ENCODE measurements at regions not wholly inside any gene's neighbourhood (a gene's known extent, or its start where the extent isn't known, plus 50 kb on each side); places are given as distances from the start of the nearest gene placed in this dataset.
"Not testable (repeated sequence)": the region's sequence is repeated elsewhere in the genome, so short reads cannot be mapped to it uniquely, and the experiment has no call there.

DNA sequence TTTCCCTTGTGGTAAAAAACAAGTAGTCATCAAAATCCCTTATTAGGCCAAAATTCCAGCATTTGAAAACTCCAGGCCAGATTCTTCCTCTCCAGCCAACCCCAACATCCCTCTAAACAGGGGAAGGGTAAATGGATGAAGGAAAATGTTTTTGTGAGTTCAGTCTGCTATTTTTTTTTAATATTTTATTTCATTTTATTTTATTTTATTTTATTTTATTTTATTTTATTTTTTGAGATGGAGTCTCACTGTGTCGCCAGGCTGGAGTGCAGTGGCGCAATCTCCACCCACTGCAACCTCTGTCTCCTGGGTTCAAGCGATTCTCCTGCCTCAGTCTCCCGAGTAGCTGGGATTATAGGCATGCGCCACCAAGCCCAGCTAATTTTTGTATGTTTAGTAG lies 74.5 kb upstream of the CHST15 start:
- H3K4me3 Mint-ChIP-seq; DNase-seq (ENCODE audit: low spot score in 2 of 2): not testable (repeated sequence)
- H3K27me3 Mint-ChIP-seq = peaks cover 13% of the 10 kb centered on the region

DNA sequence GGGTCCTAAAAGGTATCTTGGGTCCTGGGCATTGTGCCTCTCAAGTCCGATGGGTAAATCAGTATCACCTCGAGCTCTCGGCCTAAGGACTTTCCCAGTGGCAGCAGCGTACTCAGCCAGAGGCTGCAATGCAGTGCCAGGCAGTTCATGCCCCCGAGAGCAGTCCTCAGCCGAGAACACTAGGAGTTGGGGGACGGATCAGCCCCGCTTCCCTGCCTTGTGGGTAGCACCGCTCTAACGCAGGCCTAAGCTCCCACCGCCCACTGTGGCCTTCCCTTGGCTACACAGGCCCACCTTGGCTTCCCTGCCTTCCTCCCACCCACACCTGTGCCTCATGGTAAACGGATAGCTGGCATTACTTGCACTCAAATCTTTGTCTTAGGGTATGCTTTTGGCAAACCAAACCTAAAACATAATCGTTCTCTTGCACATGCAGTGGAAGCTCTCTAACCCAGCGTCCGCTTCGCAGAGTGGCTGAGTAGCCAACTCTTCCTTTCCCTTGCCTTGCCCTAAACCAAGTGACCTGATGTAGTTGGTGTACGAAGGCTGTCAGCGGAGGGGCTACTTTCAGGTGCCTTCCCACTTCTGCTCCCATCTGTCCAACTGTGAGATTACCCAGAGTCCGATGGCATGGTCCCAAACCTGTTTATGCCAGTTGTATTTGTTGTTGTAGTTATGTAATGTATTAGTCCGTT lies 73.2 kb upstream of the CHST15 start:
- Mint-ChIP-seq H3K4me1 (no peaks in the 10 kb centered on the region), H3K27me3 (peaks cover 24% of the 10 kb centered on the region), H3K27ac (ENCODE audit: low read depth) (no peak overlapping the region), H3K36me3 (ENCODE audit: insufficient read depth) (no peaks in the 10 kb centered on the region), H3K4me3 (no peak overlapping the region), H3K9me3 (no peaks in the 10 kb centered on the region)
- DNase-seq (ENCODE audit: low spot score in 2 of 2) (no peak), ATAC-seq (replicated peaks; ENCODE audit: extremely low read depth, poor library complexity, severe bottlenecking) (no peak)

More for the DNA sequence above, 74.5 kb upstream of the CHST15 start:
- H3K27ac Mint-ChIP-seq (ENCODE audit: low read depth); H3K4me1 Mint-ChIP-seq; H3K9me3 Mint-ChIP-seq; ATAC-seq (replicated peaks; ENCODE audit: extremely low read depth, poor library complexity, severe bottlenecking); H3K36me3 Mint-ChIP-seq (ENCODE audit: insufficient read depth): not testable (repeated sequence)

GRCh38 chr10:124165827-124166226 lies 72.4 kb upstream of the CHST15 start:
- Mint-ChIP-seq H3K9me3 (no peaks in the 10 kb centered on the region), H3K4me3 (no peak overlapping the region), H3K36me3 (ENCODE audit: insufficient read depth) (no peaks in the 10 kb centered on the region), H3K27me3 (peaks cover 32% of the 10 kb centered on the region), H3K4me1 (no peaks in the 10 kb centered on the region), H3K27ac (ENCODE audit: low read depth) (no peak overlapping the region)
- DNase-seq (ENCODE audit: low spot score in 2 of 2) (no peak), ATAC-seq (replicated peaks; ENCODE audit: extremely low read depth, poor library complexity, severe bottlenecking) (no peak)

DNA sequence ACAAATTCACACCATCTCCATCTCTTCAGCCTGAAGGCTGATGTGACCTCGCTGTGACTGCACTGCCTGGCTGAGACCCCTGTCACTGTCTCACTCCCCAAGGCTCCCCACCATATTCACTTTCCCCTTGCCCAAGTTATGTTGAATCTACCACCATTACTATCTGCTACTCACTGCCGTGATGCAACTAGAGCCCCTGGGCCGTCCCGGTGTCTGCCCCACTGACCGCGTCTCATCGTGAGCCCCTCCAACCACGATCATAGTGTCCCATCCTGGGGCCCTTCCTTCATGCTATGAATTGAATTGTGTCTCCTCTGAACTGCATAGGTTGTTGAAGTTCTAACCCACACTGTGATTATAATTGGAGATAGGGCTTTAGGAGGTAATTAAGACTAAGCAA lies 71.9 kb upstream of the CHST15 start:
- Mint-ChIP-seq H3K4me3 (no peak overlapping the region), H3K4me1 (no peaks in the 10 kb centered on the region), H3K27me3 (peaks cover 37% of the 10 kb centered on the region), H3K9me3 (no peaks in the 10 kb centered on the region), H3K36me3 (ENCODE audit: insufficient read depth) (no peaks in the 10 kb centered on the region), H3K27ac (ENCODE audit: low read depth) (no peak overlapping the region)
- no peak for ATAC-seq (replicated peaks; ENCODE audit: extremely low read depth, poor library complexity, severe bottlenecking)
- no peak for DNase-seq (ENCODE audit: low spot score in 2 of 2)

- Mint-ChIP-seq H3K27ac (ENCODE audit: low read depth) (no peak overlapping the region), H3K9me3 (no peaks in the 10 kb centered on the region), H3K4me3 (no peak overlapping the region), H3K4me1 (no peaks in the 10 kb centered on the region), H3K36me3 (ENCODE audit: insufficient read depth) (no peaks in the 10 kb centered on the region), H3K27me3 (peaks cover 45% of the 10 kb centered on the region)
- no peak for DNase-seq (ENCODE audit: low spot score in 2 of 2)
- no peak for ATAC-seq (replicated peaks; ENCODE audit: extremely low read depth, poor library complexity, severe bottlenecking)
Observed at GRCh38 chr10:124164264-124164663, 70.9 kb upstream of the CHST15 start.

GRCh38 chr10:124162774-124163354 lies 69.5 kb upstream of the CHST15 start:
- Mint-ChIP-seq H3K27me3 (peaks cover 45% of the 10 kb centered on the region), H3K4me1 (no peaks in the 10 kb centered on the region), H3K4me3 (no peak overlapping the region), H3K27ac (ENCODE audit: low read depth) (no peak overlapping the region), H3K9me3 (no peaks in the 10 kb centered on the region), H3K36me3 (ENCODE audit: insufficient read depth) (no peaks in the 10 kb centered on the region)
- ATAC-seq (replicated peaks; ENCODE audit: extremely low read depth, poor library complexity, severe bottlenecking) (no peak), DNase-seq (ENCODE audit: low spot score in 2 of 2) (no peak)

GRCh38 chr10:124162136-124162535 lies 68.7 kb upstream of the CHST15 start:
- Mint-ChIP-seq H3K27me3 (peaks cover 45% of the 10 kb centered on the region), H3K4me3 (no peak overlapping the region), H3K4me1 (no peaks in the 10 kb centered on the region), H3K27ac (ENCODE audit: low read depth) (no peak overlapping the region), H3K36me3 (ENCODE audit: insufficient read depth) (no peaks in the 10 kb centered on the region), H3K9me3 (no peaks in the 10 kb centered on the region)
- ATAC-seq (replicated peaks; ENCODE audit: extremely low read depth, poor library complexity, severe bottlenecking) = no peak
- no peak for DNase-seq (ENCODE audit: low spot score in 2 of 2)

GRCh38 chr10:124161601-124162000 lies 68.2 kb upstream of the CHST15 start:
- Mint-ChIP-seq H3K27me3 (peaks cover 45% of the 10 kb centered on the region), H3K9me3 (no peaks in the 10 kb centered on the region), H3K27ac (ENCODE audit: low read depth) (no peak overlapping the region), H3K4me1 (no peaks in the 10 kb centered on the region), H3K4me3 (no peak overlapping the region), H3K36me3 (ENCODE audit: insufficient read depth) (no peaks in the 10 kb centered on the region)
- no peak for ATAC-seq (replicated peaks; ENCODE audit: extremely low read depth, poor library complexity, severe bottlenecking)
- no peak for DNase-seq (ENCODE audit: low spot score in 2 of 2)

GRCh38 chr10:124160943-124161582 lies 67.7 kb upstream of the CHST15 start:
- ATAC-seq (replicated peaks; ENCODE audit: extremely low read depth, poor library complexity, severe bottlenecking) (no peak), DNase-seq (ENCODE audit: low spot score in 2 of 2) (no peak)
- H3K9me3 Mint-ChIP-seq = no peaks in the 10 kb centered on the region
- H3K4me3 Mint-ChIP-seq = no peak overlapping the region
- H3K27ac Mint-ChIP-seq (ENCODE audit: low read depth) = no peak overlapping the region
- H3K27me3 Mint-ChIP-seq = peaks cover 45% of the 10 kb centered on the region
- no peaks in the 10 kb centered on the region for H3K4me1 Mint-ChIP-seq
- H3K36me3 Mint-ChIP-seq (ENCODE audit: insufficient read depth) = no peaks in the 10 kb centered on the region

DNA sequence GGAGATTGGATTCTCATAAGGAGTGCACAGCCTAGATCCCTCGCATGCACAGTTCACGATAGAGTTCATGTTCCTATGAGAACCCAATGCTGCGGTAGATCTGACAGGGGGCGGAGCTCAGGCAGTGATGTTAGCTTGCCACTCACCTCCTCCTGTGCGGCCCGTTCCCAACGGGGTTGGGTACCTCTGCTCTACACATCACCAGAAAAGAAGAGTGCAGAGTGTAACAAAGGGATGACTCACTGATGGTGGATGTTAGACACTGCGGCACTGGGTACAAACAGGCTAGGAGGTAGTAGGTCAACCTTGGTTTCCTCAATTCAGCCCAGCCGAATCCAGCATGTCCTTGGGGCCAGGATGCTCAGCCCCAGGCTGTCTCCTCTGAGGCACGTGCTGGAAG lies 66.8 kb upstream of the CHST15 start:
- no peak for DNase-seq (ENCODE audit: low spot score in 2 of 2)
- no peak for ATAC-seq (replicated peaks; ENCODE audit: extremely low read depth, poor library complexity, severe bottlenecking)
- H3K9me3 Mint-ChIP-seq = peaks cover 5% of the 10 kb centered on the region
- H3K27me3 Mint-ChIP-seq = peaks cover 39% of the 10 kb centered on the region
- no peak overlapping the region for H3K4me3 Mint-ChIP-seq
- no peak overlapping the region for H3K27ac Mint-ChIP-seq (ENCODE audit: low read depth)
- no peaks in the 10 kb centered on the region for H3K36me3 Mint-ChIP-seq (ENCODE audit: insufficient read depth)
- H3K4me1 Mint-ChIP-seq = no peaks in the 10 kb centered on the region

GRCh38 chr10:124159153-124159552 lies 65.8 kb upstream of the CHST15 start:
- Mint-ChIP-seq H3K4me1 (no peaks in the 10 kb centered on the region), H3K27ac (ENCODE audit: low read depth) (no peak overlapping the region), H3K27me3 (peaks cover 31% of the 10 kb centered on the region), H3K4me3 (no peak overlapping the region), H3K36me3 (ENCODE audit: insufficient read depth) (no peaks in the 10 kb centered on the region), H3K9me3 (peaks cover 5% of the 10 kb centered on the region)
- DNase-seq (ENCODE audit: low spot score in 2 of 2) (no peak), ATAC-seq (replicated peaks; ENCODE audit: extremely low read depth, poor library complexity, severe bottlenecking) (no peak)

GRCh38 chr10:124158592-124158991 lies 65.2 kb upstream of the CHST15 start:
- Mint-ChIP-seq H3K4me1 (no peaks in the 10 kb centered on the region), H3K36me3 (ENCODE audit: insufficient read depth) (no peaks in the 10 kb centered on the region), H3K27ac (ENCODE audit: low read depth) (no peak overlapping the region), H3K9me3 (peaks cover 5% of the 10 kb centered on the region), H3K27me3 (peaks cover 31% of the 10 kb centered on the region), H3K4me3 (no peak overlapping the region)
- ATAC-seq (replicated peaks; ENCODE audit: extremely low read depth, poor library complexity, severe bottlenecking) = no peak
- no peak for DNase-seq (ENCODE audit: low spot score in 2 of 2)

DNA sequence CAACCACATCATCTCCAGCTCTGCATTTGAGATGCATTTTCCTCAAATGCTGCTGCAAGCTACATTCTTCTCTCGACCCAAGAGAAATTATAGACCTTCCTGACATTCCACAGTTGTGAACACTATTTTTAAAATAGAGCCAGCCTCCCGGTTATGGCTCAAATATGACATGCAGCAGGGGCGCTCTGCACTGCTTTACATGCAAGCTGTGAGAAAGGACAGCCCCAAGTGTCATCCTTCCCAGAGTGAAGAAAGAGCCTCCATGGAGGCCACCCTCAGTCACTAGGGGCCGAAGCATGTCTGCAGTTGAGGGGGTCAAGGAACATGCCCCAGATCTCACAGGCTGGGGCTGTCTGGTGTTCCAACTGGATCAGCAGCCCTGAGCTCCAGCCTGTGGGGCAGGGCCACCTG lies 63.9 kb upstream of the CHST15 start:
- no peaks in the 10 kb centered on the region for H3K36me3 Mint-ChIP-seq (ENCODE audit: insufficient read depth)
- H3K9me3 Mint-ChIP-seq = peaks cover 5% of the 10 kb centered on the region
- no peak overlapping the region for H3K27ac Mint-ChIP-seq (ENCODE audit: low read depth)
- H3K4me1 Mint-ChIP-seq = no peaks in the 10 kb centered on the region
- DNase-seq (ENCODE audit: low spot score in 2 of 2) (no peak), ATAC-seq (replicated peaks; ENCODE audit: extremely low read depth, poor library complexity, severe bottlenecking) (no peak)
- no peak overlapping the region for H3K4me3 Mint-ChIP-seq
- peaks cover 28% of the 10 kb centered on the region for H3K27me3 Mint-ChIP-seq
